Loucy (cell line): ENCODE measurements at regions not wholly inside any gene's neighbourhood (a gene's known extent, or its start where the extent isn't known, plus 50 kb on each side); places are given as distances from the start of the nearest gene placed in this dataset.

Experiments
- H2AFZ ChIP-seq: fragments of 200-600 bp; sonication (generic); 2 replicates; pipeline ENCODE4 v1.6.0; 2016; ENCODE audit warnings: antibody characterized with exemption, mild to moderate bottlenecking, low read length, moderate library complexity
- H3F3A ChIP-seq: fragments of 200-600 bp; 2 replicates; pipeline ENCODE4 v1.6.0; 2016; ENCODE audit warnings: antibody characterized with exemption, low read depth, mild to moderate bottlenecking
- H3K27me3 ChIP-seq: fragments of 200-600 bp; sonication (generic); 2 replicates; pipeline ENCODE4 v1.6.1; 2014; ENCODE audit warnings: low read length, mild to moderate bottlenecking; ENCODE audit not compliant: insufficient read depth, poor library complexity, severe bottlenecking
- H3K36me3 ChIP-seq: fragments of 200-600 bp; sonication (generic); 2 replicates; pipeline ENCODE4 v1.6.1; 2016; ENCODE audit warnings: low read length; ENCODE audit not compliant: insufficient read depth
- H3K4me1 ChIP-seq: fragments of 200-600 bp; sonication (generic); 2 replicates; pipeline ENCODE4 v1.5.1; 2014; ENCODE audit warnings: low read length, mild to moderate bottlenecking; ENCODE audit not compliant: insufficient read depth, poor library complexity, severe bottlenecking
- H3K4me2 ChIP-seq: fragments of 200-600 bp; sonication (generic); 2 replicates; pipeline ENCODE4 v1.6.0; 2014; ENCODE audit warnings: antibody characterized with exemption, low read length, low read depth, mild to moderate bottlenecking; ENCODE audit not compliant: poor library complexity, severe bottlenecking
- H3K4me3 ChIP-seq: fragments of 200-600 bp; sonication (generic); 2 replicates; pipeline ENCODE4 v1.5.1; 2014; ENCODE audit warnings: low read length, mild to moderate bottlenecking, mixed read lengths; ENCODE audit not compliant: poor library complexity, severe bottlenecking
- H3K79me2 ChIP-seq: fragments of 200-600 bp; sonication (generic); 2 replicates; pipeline ENCODE4 v1.6.1; 2014; ENCODE audit warnings: low read length; ENCODE audit not compliant: insufficient read depth
- H3K9ac ChIP-seq: fragments of 200-600 bp; sonication (generic); 2 replicates; pipeline ENCODE4 v1.6.0; 2014; ENCODE audit warnings: mild to moderate bottlenecking, low read depth, low read length, moderate library complexity; ENCODE audit not compliant: poor library complexity, severe bottlenecking
- H3K9me2 ChIP-seq: fragments of 200-600 bp; sonication (generic); replicated peaks from 2 replicates; pipeline ENCODE4 v1.6.1; 2016; ENCODE audit warnings: low read depth, low read length, mixed read lengths
- H3K9me3 ChIP-seq: fragments of 200-600 bp; sonication (generic); 2 replicates; pipeline ENCODE4 v1.6.1; 2014; ENCODE audit warnings: mild to moderate bottlenecking, antibody characterized with exemption, low read length, low read depth; ENCODE audit not compliant: insufficient read depth
- H4K20me1 ChIP-seq: fragments of 200-600 bp; sonication (generic); 2 replicates; pipeline ENCODE4 v1.6.0; 2014; ENCODE audit warnings: antibody characterized with exemption, low read length, mild to moderate bottlenecking; ENCODE audit not compliant: insufficient read depth, poor library complexity, severe bottlenecking
- CTCF ChIP-seq: fragments of 200-600 bp; sonication (generic); conservative IDR thresholded peaks from 2 replicates; pipeline ENCODE4 v1.5.1; 2014; ENCODE audit warnings: mild to moderate bottlenecking, antibody characterized with exemption, low read length
- EZH2phosphoT487 ChIP-seq: fragments of 200-600 bp; IDR thresholded peaks from 2 replicates; pipeline ENCODE4 v1.6.1; 2018; ENCODE audit warnings: antibody characterized with exemption, mild to moderate bottlenecking, moderate library complexity, borderline replicate concordance

- no peaks in the 10 kb centered on the region for H3K79me2 ChIP-seq
- H3K4me1 ChIP-seq = peaks cover 42% of the 10 kb centered on the region
- no peak overlapping the region for H3K4me3 ChIP-seq
- peaks cover 10% of the 10 kb centered on the region for H3K9me3 ChIP-seq
- no peaks in the 10 kb centered on the region for H3K9me2 ChIP-seq
- H3K4me2 ChIP-seq = no peak overlapping the region
- TF ChIP-seq CTCF (no peak), EZH2phosphoT487 (no peak)
- no peak overlapping the region for H3K9ac ChIP-seq
- no peak overlapping the region for H2AFZ ChIP-seq
- H3K27me3 ChIP-seq = no peaks in the 10 kb centered on the region
- no peaks in the 10 kb centered on the region for H4K20me1 ChIP-seq
- no peaks in the 10 kb centered on the region for H3K36me3 ChIP-seq
- peaks cover 7% of the 10 kb centered on the region for H3F3A ChIP-seq
Observed at GRCh38 chr14:101137234-101137633, 233.7 kb upstream of the RTL1 start.

- Histone ChIP-seq H3K27me3 (no peaks in the 10 kb centered on the region), H3K4me2 (no peak overlapping the region), H3K9ac (no peak overlapping the region), H3K4me3 (no peak overlapping the region), H3K79me2 (no peaks in the 10 kb centered on the region), H4K20me1 (no peaks in the 10 kb centered on the region), H3K36me3 (no peaks in the 10 kb centered on the region), H3K9me2 (no peaks in the 10 kb centered on the region), H3K4me1 (peaks cover 8% of the 10 kb centered on the region), H3F3A (no peaks in the 10 kb centered on the region), H3K9me3 (peaks cover 17% of the 10 kb centered on the region; the same call in 1 of the 2 replicates), H2AFZ (peak overlapping the region; percentile 3; the same call in 1 of the 2 replicates)
- TF ChIP-seq EZH2phosphoT487 (no peak), CTCF (no peak)
Observed at GRCh38 chr14:101147848-101148247, 244.3 kb upstream of the RTL1 start.

- peaks cover 8% of the 10 kb centered on the region for H3K4me1 ChIP-seq
- no peaks in the 10 kb centered on the region for H3K9me2 ChIP-seq
- TF ChIP-seq EZH2phosphoT487 = no peak
- TF ChIP-seq CTCF = no peak
- no peaks in the 10 kb centered on the region for H3K27me3 ChIP-seq
- no peaks in the 10 kb centered on the region for H3F3A ChIP-seq
- H3K36me3 ChIP-seq = no peaks in the 10 kb centered on the region
- H3K9me3 ChIP-seq = peaks cover 17% of the 10 kb centered on the region; the same call in 1 of the 2 replicates
- no peaks in the 10 kb centered on the region for H3K79me2 ChIP-seq
- no peak overlapping the region for H3K4me2 ChIP-seq
- H2AFZ ChIP-seq = no peak overlapping the region
- H4K20me1 ChIP-seq = no peaks in the 10 kb centered on the region
- no peak overlapping the region for H3K9ac ChIP-seq
- H3K4me3 ChIP-seq = no peak overlapping the region
Observed at GRCh38 chr14:101150039-101150610, 246.6 kb upstream of the RTL1 start.
